Coronary artery (tissue), 2 donors: ENCODE measurements at regions not wholly inside any gene's neighbourhood (a gene's known extent, or its start where the extent isn't known, plus 50 kb on each side); places are given as distances from the start of the nearest gene placed in this dataset.

Experiments
- DNase-seq: peaks from one replicate; pipeline ENCODE4 v3.0.0-alpha.2; 2017; ENCODE audit warnings: low spot score
- H3K27ac ChIP-seq, 2 donors: fragments of 200-600 bp; sonication (generic); one replicate each; pipeline ENCODE4 v1.5.1; 2016 to 2019
- H3K4me3 ChIP-seq: fragments of 200-600 bp; sonication (generic); 2 replicates; pipeline ENCODE4 v1.5.1; 2016; ENCODE audit warnings: mild to moderate bottlenecking, moderate library complexity
- TF ChIP-seq, protein P1 (sequence below): fragments of 200-600 bp; sonication (generic); IDR thresholded peaks from one replicate; pipeline ENCODE4 v1.5.1; 2019; ENCODE audit warnings: antibody characterized with exemption

DNA sequence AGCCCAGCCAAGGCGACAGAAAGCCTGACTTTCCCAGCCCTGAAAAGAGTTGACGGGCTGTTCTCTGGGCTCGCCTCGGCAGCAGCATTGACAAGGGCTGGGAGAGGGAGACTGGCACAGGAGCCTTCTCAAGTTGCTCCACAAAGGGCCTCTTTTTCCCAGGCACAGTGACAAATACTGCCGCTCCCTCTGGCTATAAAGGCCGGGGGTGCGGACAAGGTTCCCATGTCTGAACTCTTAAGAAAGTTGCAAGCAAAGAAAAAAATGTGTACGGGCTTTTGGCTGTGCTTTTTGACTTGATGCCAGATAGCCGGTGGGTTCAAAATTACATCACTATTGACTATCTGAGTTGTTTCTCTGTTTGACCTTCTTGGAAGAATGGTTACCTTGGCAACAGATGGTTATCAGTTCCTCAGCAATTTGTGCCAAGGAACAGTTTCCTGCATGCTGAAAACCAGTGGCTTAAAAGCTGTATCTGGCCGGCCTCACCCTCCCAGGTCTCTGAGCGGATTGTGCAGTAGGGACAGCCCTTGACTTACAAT lies 115.9 kb upstream of the EEPD1 start:
- Histone ChIP-seq H3K27ac (peak overlapping the region; percentile 54 to 57), H3K4me3 (peak overlapping the region; percentile 6)
- no peak for DNase-seq
- TF ChIP-seq, protein P1, sequence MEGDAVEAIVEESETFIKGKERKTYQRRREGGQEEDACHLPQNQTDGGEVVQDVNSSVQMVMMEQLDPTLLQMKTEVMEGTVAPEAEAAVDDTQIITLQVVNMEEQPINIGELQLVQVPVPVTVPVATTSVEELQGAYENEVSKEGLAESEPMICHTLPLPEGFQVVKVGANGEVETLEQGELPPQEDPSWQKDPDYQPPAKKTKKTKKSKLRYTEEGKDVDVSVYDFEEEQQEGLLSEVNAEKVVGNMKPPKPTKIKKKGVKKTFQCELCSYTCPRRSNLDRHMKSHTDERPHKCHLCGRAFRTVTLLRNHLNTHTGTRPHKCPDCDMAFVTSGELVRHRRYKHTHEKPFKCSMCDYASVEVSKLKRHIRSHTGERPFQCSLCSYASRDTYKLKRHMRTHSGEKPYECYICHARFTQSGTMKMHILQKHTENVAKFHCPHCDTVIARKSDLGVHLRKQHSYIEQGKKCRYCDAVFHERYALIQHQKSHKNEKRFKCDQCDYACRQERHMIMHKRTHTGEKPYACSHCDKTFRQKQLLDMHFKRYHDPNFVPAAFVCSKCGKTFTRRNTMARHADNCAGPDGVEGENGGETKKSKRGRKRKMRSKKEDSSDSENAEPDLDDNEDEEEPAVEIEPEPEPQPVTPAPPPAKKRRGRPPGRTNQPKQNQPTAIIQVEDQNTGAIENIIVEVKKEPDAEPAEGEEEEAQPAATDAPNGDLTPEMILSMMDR: no peak

DNA sequence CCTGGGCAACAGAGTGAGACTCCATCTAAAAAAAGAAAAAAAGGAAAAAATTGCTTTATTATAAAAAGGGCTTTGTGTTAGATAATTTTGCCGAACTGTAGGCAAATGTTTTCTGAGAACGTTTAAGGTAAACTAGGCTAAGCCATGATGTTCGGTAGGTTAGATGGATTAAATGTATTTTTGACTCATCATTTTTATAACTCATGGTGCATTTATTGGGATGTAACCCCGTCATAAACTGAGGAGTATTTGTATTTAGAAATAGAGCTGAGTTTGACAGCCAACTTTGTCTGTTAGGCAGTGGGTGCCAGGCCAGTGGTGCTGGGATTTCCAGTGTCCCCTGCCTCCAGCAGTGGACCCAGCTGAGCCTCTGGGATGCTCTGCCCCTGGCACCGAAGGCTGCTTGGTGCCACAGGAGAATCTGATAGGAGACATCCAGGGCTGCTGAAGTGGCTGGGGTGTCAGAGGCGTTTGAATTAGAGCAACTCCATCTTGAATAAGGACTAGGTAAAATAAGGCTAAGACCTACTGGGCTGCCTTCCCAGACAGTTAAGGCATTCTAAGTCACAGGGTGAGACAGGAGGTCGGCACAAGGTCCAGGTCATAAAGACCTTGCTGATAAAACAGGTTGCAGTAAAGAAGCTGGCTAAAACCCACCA lies 114.9 kb upstream of the EEPD1 start:
- DNase-seq: no peak
- TF ChIP-seq, protein P1: no peak
- Histone ChIP-seq H3K4me3 (no peak overlapping the region), H3K27ac (no peak overlapping the region)

DNA sequence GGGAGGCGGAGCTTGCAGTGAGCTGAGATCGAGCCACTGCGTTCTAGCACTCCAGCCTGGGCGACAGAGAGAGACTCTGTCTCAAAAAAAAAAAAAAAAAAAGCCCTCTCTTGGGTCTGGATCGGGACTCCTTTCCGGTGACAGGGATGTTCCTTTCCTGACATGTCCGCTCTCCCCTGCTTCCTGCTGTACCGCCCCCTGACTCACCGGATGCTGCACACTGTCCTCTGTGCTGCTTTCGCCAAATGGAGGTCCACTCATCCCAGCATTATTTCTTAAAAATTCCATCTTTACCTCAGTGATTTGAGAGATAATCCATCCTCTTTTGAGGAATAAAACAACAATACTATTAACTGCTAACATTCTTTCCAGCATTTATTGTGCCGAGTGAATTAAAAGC lies 113.8 kb upstream of the EEPD1 start:
- H3K4me3 ChIP-seq: no peak overlapping the region
- no peak overlapping the region for H3K27ac ChIP-seq
- TF ChIP-seq, protein P1: no peak
- no peak for DNase-seq

DNA sequence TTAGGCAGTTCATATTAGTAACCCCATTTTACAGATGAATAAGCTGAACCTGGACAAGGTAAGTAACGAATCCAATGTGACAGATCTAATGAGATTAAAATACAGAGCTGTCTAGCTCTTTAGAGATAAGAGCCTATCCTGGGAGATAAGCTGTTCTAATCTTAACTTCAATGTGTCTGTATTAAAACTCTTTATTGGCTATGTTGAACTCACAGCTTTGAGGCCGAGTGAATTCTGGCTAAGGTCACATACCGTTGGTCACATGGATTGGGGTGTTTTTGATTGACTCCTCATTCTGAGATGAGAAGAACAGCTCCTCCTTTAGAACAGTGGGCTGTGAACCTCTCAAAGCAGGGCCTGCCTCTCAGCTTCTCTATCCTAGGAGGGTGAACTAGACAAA lies 113.4 kb upstream of the EEPD1 start:
- DNase-seq: no peak
- TF ChIP-seq, protein P1: no peak
- no peak overlapping the region for H3K27ac ChIP-seq
- no peak overlapping the region for H3K4me3 ChIP-seq

DNA sequence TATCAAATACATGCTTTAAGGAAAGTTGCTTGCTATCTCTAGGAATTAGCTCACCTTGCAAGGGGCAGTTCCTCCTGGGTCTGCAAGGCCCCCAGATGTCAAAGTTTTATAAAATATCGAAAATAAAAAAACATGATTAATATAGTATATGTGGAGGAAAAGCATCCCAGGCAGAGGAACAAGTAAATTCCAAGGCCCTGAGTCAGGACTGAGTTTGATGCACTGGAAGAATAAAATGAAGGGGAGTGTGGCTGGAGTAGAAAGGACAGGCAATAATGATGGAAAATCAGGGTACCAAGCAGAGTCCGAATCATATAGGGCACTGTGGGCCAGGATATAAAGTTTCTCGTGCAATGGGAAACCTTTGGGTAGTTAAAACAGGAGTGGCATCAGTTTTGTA lies 112.4 kb upstream of the EEPD1 start:
- H3K27ac ChIP-seq: no peak overlapping the region
- H3K4me3 ChIP-seq: no peak overlapping the region
- TF ChIP-seq, protein P1: no peak
- DNase-seq: no peak

DNA sequence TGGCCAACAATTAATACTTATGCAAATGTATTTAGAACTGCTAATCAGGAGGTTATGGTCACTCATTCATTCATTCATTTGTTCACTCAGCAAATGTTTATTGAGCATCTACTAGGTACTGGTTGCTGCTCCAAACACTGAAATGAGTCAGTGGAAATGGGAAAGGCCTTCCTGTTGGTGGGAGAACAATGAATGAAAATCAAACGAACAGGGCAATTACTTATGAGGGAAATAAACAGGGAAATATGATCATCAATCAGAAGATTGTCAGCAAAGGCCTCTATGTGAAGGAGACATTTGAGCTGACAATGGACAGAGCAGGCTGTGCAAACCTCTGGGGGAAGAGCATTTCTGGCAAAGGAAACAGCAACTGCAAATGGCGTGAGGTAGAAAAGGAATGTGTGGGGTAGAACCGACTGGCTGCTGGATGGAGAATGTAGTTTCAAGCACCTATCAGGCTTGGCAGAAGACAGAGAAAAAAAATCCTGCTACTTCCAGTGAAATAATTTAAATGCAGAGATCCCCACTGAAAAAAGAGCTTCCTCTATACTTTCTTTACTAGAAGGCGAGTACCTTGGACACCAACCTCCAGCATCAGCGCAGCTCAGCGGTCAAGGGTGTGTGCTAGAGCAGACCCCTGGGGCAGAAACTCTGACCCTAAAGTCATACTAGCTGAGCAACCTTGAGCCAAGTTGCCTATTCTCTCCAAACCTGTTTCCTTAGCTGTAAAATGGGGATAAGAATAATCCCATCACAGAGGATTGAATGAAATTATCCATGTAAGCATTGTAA lies 108.8 kb upstream of the EEPD1 start:
- TF ChIP-seq, protein P1: no peak
- Histone ChIP-seq H3K27ac (peak overlapping the region in 1 of 2 donors; percentile 43), H3K4me3 (no peak overlapping the region)
- no peak for DNase-seq

DNA sequence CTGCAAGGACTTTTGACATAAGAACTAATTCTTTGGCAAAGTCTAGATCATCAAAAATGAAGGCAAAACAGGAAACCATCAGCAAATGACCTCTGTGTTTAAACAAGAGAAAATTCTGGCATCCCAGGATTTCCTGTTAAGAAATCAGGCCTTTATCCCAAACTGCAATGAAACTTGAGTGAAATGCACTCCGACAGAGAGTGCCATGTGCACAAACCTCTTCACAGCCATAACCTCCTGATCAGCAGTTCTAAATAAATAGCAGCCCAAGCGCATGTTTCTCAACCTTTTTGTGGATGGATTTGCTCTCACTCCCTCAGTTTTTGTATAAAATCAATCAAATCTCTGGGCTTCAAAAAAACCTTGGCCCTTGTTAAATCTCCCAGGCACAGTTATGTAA lies 107.7 kb upstream of the EEPD1 start:
- peak overlapping the region; percentile 43 to 49 for H3K27ac ChIP-seq
- TF ChIP-seq, protein P1: no peak
- DNase-seq: no peak

More for the DNA sequence above, 107.7 kb upstream of the EEPD1 start:
- H3K4me3 ChIP-seq: no peak overlapping the region
